ENCODE measurements at regions not wholly inside any gene's neighbourhood (a gene's known extent, or its start where the extent isn't known, plus 50 kb on each side); places are given as distances from the start of the nearest gene placed in this dataset.
"Not testable (repeated sequence)": the region's sequence is repeated elsewhere in the genome, so short reads cannot be mapped to it uniquely, and the experiment has no call there.

DNA sequence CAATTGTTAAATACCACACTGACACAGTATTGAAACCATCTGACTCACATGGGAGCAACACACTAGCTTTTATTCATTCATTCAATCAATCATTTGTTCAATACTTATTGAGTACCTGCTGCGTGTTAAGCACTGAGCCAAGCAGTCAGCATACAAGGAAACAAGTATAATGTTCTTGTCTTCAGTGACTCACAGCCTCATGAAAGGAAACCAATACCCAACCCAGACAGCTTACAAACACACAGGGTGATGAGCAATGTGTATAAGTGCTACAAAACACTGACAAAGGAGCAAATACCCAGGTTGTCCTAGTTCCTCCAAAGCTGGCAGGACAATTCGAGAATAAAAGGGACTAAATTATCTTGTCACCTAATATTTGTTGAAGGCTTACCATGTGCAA, 67.6 kb upstream of the RASEF start:
- Histone ChIP-seq H3K36me3 (no peaks in the 10 kb centered on the region), H3K9me3 (peaks cover 0 to 4% (median 0%) of the 10 kb centered on the region in 3 donors), H3K4me3 (no peak overlapping the region), H3K27ac (no peak overlapping the region), H3K4me1 (no peaks in the 10 kb centered on the region), H3K27me3 (no peaks in the 10 kb centered on the region)
- TF ChIP-seq EP300 (IDR thresholded peaks at IDR 0.05) (no peak), POLR2A (IDR thresholded peaks at IDR 0.05) (no peak), POLR2AphosphoS5 (IDR thresholded peaks at IDR 0.05) (no peak)
- TF ChIP-seq, protein P1, sequence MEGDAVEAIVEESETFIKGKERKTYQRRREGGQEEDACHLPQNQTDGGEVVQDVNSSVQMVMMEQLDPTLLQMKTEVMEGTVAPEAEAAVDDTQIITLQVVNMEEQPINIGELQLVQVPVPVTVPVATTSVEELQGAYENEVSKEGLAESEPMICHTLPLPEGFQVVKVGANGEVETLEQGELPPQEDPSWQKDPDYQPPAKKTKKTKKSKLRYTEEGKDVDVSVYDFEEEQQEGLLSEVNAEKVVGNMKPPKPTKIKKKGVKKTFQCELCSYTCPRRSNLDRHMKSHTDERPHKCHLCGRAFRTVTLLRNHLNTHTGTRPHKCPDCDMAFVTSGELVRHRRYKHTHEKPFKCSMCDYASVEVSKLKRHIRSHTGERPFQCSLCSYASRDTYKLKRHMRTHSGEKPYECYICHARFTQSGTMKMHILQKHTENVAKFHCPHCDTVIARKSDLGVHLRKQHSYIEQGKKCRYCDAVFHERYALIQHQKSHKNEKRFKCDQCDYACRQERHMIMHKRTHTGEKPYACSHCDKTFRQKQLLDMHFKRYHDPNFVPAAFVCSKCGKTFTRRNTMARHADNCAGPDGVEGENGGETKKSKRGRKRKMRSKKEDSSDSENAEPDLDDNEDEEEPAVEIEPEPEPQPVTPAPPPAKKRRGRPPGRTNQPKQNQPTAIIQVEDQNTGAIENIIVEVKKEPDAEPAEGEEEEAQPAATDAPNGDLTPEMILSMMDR (IDR thresholded peaks at IDR 0.05), result no peak
- 62 to 86% methylated on average over 2 of the region's 2 CpGs for WGBS, 2 donors (ENCODE audit: low coverage in 1 of 2)
- ATAC-seq, result no peak

DNA sequence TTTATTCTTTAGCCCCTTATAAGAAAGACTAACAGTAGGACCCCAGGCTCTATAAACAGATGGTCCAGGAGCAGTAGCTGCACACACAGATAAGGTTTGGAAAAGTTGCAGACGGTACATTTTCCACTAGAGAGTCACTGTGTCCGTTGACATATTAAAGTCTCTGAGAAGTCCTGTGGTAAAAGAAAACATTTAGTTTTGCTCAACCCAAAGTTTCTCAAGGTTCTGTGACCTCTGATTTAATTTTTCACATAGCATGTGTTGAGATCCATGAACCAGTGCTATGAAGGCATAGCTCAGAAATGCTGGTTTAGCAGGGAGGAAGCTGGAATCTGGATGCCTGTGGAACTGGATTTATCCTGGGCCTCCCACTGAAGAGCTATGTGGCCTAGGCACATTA, 62.7 kb upstream of the RASEF start:
- Histone ChIP-seq H3K9me3 (peaks cover 0 to 4% (median 0%) of the 10 kb centered on the region in 3 donors), H3K4me1 (no peaks in the 10 kb centered on the region), H3K36me3 (no peaks in the 10 kb centered on the region), H3K27ac (no peak overlapping the region), H3K27me3 (no peaks in the 10 kb centered on the region), H3K4me3 (no peak overlapping the region)
- TF ChIP-seq, protein P1 (IDR thresholded peaks at IDR 0.05), result no peak
- TF ChIP-seq POLR2AphosphoS5 (IDR thresholded peaks at IDR 0.05), result no peak
- no peak for TF ChIP-seq EP300 (IDR thresholded peaks at IDR 0.05)
- TF ChIP-seq POLR2A (IDR thresholded peaks at IDR 0.05), result no peak
- WGBS, 2 donors (ENCODE audit: low coverage in 1 of 2), result 55 to 67% methylated on average over 2 of the region's 2 CpGs
- ATAC-seq, result no peak

- ATAC-seq, result no peak
- Histone ChIP-seq H3K4me3 (no peak overlapping the region), H3K9me3 (peaks cover 0 to under 1% (median 0%) of the 10 kb centered on the region in 3 donors), H3K36me3 (no peaks in the 10 kb centered on the region), H3K27ac (no peak overlapping the region), H3K27me3 (no peaks in the 10 kb centered on the region), H3K4me1 (no peaks in the 10 kb centered on the region)
- 84 to 100% methylated on average over 2 of the region's 2 CpGs for WGBS, 2 donors (ENCODE audit: low coverage in 1 of 2)
- no peak for TF ChIP-seq POLR2A (IDR thresholded peaks at IDR 0.05)
- TF ChIP-seq, protein P1 (IDR thresholded peaks at IDR 0.05), result no peak
- no peak for TF ChIP-seq EP300 (IDR thresholded peaks at IDR 0.05)
- TF ChIP-seq POLR2AphosphoS5 (IDR thresholded peaks at IDR 0.05), result no peak
Measured at GRCh38 chr9:83119873-83120272, 56.9 kb upstream of the RASEF start.

GRCh38 chr9:83116026-83116425, 53.1 kb upstream of the RASEF start:
- H3K27ac ChIP-seq, result no peak overlapping the region
- 22 to 29% methylated on average over 1 of the region's 1 CpG for WGBS, 2 donors (ENCODE audit: low coverage in 1 of 2)

GRCh38 chr9:83113445-83113844, 50.5 kb upstream of the RASEF start:
- H3K4me1 ChIP-seq, H3K36me3 ChIP-seq, ATAC-seq, H3K27me3 ChIP-seq, H3K27ac ChIP-seq, H3K4me3 ChIP-seq: not testable (repeated sequence)
- H3K9me3 ChIP-seq, result peaks cover 0 to 20% (median 0%) of the 10 kb centered on the region in 3 donors
- WGBS, 2 donors (ENCODE audit: low coverage in 1 of 2), result 69 to 90% methylated on average over 2 to 6 of the region's 6 CpGs

More at GRCh38 chr9:83116026-83116425, 53.1 kb upstream of the RASEF start:
- no peak for ATAC-seq
- H3K4me1 ChIP-seq, result no peaks in the 10 kb centered on the region
- H3K4me3 ChIP-seq, result no peak overlapping the region
- peaks cover 0 to 20% (median 0%) of the 10 kb centered on the region in 3 donors for H3K9me3 ChIP-seq
- no peak for TF ChIP-seq POLR2A (IDR thresholded peaks at IDR 0.05)
- TF ChIP-seq, protein P1 (IDR thresholded peaks at IDR 0.05), result no peak
- TF ChIP-seq POLR2AphosphoS5 (IDR thresholded peaks at IDR 0.05), result no peak
- TF ChIP-seq EP300 (IDR thresholded peaks at IDR 0.05), result no peak
- no peaks in the 10 kb centered on the region for H3K36me3 ChIP-seq
- H3K27me3 ChIP-seq, result no peaks in the 10 kb centered on the region
